Mesodermal cell (in vitro differentiated cells): ENCODE measurements at regions not wholly inside any gene's neighbourhood (a gene's known extent, or its start where the extent isn't known, plus 50 kb on each side); places are given as distances from the start of the nearest gene placed in this dataset.
"Not testable (repeated sequence)": the region's sequence is repeated elsewhere in the genome, so short reads cannot be mapped to it uniquely, and the experiment has no call there.

Experiments
- H3K27ac ChIP-seq: 2 replicates; pipeline ENCODE4 v1.7.0; 2013; ENCODE audit warnings: mild to moderate bottlenecking, low read depth, low read length, moderate library complexity; ENCODE audit not compliant: severe bottlenecking
- H3K36me3 ChIP-seq: 2 replicates; pipeline ENCODE4 v1.7.1; 2013; ENCODE audit warnings: mild to moderate bottlenecking, low read length, moderate library complexity; ENCODE audit not compliant: control insufficient read depth, insufficient read depth
- H3K4me1 ChIP-seq: one replicate; pipeline ENCODE4 v1.7.1; 2013; ENCODE audit warnings: mild to moderate bottlenecking, low read length; ENCODE audit not compliant: insufficient read depth, control insufficient read depth, poor library complexity, severe bottlenecking
- H3K4me3 ChIP-seq: 2 replicates; pipeline ENCODE4 v1.7.0; 2013; ENCODE audit warnings: low read length, control low read depth, mild to moderate bottlenecking; ENCODE audit not compliant: insufficient read depth, poor library complexity, severe bottlenecking; ENCODE audit errors: extremely low read depth
- H3K9me3 ChIP-seq: 2 replicates; pipeline ENCODE4 v1.7.1; 2013; ENCODE audit warnings: mild to moderate bottlenecking, low read length, moderate library complexity; ENCODE audit not compliant: control insufficient read depth
- WGBS, 2 experiments: methylation state at CpG; one replicate each; pipeline ENCODE4 v1.1.5; 2013; ENCODE audit warnings: missing lambda C conversion rate in 2 of 2; ENCODE audit not compliant: insufficient coverage in 2 of 2; 5-methylcytosine and 5-hydroxymethylcytosine counted together

- no peak overlapping the region for H3K27ac ChIP-seq
- no peaks in the 10 kb centered on the region for H3K36me3 ChIP-seq
- peaks cover 53% of the 10 kb centered on the region for H3K9me3 ChIP-seq
- H3K4me1 ChIP-seq, result no peaks in the 10 kb centered on the region
- 67 to 71% methylated on average over 3 to 7 of the region's 7 CpGs for WGBS, 2 experiments
- H3K4me3 ChIP-seq, result no peak overlapping the region
Measured at GRCh38 chr18:14944838-14945237, 196.9 kb downstream of the ANKRD30B start.

- Histone ChIP-seq H3K4me1 (no peaks in the 10 kb centered on the region), H3K4me3 (no peak overlapping the region), H3K9me3 (peaks cover 48% of the 10 kb centered on the region), H3K36me3 (no peaks in the 10 kb centered on the region), H3K27ac (no peak overlapping the region)
- 64% methylated on average over 2 of the region's 4 CpGs; no CpG with 5 or more reads in 1 of the 2 experiments for WGBS, 2 experiments
Measured at GRCh38 chr18:14945286-14945685, 197.3 kb downstream of the ANKRD30B start.

DNA sequence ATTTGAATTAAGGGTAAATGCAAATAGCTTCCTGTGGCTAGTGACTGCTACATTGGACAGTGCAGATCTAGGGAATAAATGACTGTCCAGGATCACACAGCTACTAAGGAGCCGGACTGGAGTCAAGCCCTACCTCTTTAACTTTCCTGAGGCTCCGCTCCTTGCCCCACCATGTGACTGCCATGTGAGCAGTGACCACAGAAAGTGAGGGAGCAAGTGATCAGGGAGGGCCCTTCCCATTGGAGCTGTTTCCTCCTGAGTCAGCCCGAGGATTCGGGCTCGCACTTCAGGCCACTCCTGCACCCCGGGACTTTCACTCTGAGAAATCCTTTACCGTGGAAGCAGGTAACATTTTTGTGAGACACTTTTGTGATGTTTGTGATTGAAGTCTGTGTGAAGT is 198.0 kb downstream of the ANKRD30B start:
- Histone ChIP-seq H3K36me3 (no peaks in the 10 kb centered on the region), H3K4me1 (no peaks in the 10 kb centered on the region), H3K27ac (no peak overlapping the region), H3K4me3 (no peak overlapping the region), H3K9me3 (peaks cover 42% of the 10 kb centered on the region)
- 92 to 94% methylated on average over 2 to 7 of the region's 7 CpGs for WGBS, 2 experiments

DNA sequence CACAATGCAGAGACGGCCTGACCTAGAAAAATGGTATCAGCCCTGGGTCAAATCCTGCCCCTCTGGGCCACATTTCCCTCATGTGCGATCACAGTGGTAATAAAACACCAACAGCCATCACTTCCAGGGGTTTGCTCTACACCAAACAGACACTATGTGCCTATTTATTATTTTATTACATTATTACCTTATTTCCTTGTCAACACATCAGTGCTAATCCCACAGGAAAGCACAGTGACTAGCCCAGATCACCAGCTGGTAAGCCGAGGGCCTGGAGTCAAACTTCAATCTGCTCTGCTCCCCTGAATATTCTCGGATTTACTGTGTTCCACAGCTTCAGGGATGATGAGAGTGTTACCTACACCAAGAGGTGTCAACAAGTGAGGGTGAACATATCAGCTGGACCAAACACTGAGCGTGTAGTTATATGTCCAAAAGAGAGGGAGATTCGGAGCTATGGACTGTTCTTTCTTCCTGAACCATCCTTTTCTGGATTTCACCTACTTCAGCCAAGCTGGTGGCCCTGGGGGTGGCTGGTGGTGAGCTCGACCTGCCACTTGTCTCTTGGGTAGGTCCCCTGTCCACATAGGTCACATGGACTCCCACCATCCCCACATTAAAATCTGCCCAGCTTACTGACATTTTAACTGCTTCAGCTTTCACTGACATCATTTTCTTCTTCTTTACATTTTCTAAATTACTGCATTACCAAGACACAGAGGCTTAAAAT is 198.9 kb downstream of the ANKRD30B start:
- WGBS, 2 experiments, result 38 to 64% methylated on average over 3 to 5 of the region's 7 CpGs
- not testable (repeated sequence) for H3K36me3 ChIP-seq, H3K4me1 ChIP-seq, H3K27ac ChIP-seq, H3K4me3 ChIP-seq
- H3K9me3 ChIP-seq, result peaks cover 47% of the 10 kb centered on the region

DNA sequence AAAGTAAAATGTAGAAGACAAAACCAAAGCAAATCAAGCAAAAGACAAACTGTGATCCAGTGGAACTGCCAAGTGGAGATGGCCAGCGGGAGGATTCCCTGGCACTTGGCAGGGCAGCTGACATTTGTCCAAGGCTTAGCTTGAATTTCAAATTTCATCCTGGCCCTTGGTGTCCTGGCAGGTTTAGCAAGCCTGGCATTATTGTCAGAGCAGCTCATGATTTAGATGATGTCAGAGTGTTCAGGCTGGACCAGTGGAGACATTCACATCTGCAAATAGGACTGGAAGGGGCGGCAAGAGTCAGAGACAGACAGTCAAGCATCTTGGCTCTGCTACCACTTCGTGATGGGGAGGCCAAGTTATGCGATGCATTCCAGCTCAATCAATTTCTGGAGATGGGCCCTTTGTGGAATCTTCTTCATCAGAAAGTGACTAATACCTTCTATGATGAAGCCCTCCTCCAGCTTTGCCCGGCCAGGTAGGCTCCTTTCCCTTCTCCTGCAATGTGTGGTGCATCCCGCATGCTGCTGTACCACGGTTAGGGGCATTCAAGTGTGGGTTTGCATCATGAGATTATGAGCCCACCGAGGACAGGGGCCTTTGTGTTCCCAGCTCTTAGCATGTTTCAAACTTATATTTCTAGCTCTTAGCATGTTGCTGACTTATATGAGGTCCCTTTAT is 199.7 kb downstream of the ANKRD30B start:
- H3K36me3 ChIP-seq, result no peaks in the 10 kb centered on the region
- H3K9me3 ChIP-seq, result peaks cover 45% of the 10 kb centered on the region
- no peaks in the 10 kb centered on the region for H3K4me1 ChIP-seq
- whole genome bisulfite sequencing, 2 experiments, result 62 to 67% methylated on average over 4 to 5 of the region's 8 CpGs
- no peak overlapping the region for H3K27ac ChIP-seq
- H3K4me3 ChIP-seq, result no peak overlapping the region

- no peaks in the 10 kb centered on the region for H3K4me1 ChIP-seq
- no peaks in the 10 kb centered on the region for H3K36me3 ChIP-seq
- no peak overlapping the region for H3K4me3 ChIP-seq
- no peak overlapping the region for H3K27ac ChIP-seq
- H3K9me3 ChIP-seq, result peaks cover 45% of the 10 kb centered on the region
- 44 to 55% methylated on average over 2 of the region's 3 CpGs for WGBS, 2 experiments
Measured at GRCh38 chr18:14948163-14948540, 200.2 kb downstream of the ANKRD30B start.

DNA sequence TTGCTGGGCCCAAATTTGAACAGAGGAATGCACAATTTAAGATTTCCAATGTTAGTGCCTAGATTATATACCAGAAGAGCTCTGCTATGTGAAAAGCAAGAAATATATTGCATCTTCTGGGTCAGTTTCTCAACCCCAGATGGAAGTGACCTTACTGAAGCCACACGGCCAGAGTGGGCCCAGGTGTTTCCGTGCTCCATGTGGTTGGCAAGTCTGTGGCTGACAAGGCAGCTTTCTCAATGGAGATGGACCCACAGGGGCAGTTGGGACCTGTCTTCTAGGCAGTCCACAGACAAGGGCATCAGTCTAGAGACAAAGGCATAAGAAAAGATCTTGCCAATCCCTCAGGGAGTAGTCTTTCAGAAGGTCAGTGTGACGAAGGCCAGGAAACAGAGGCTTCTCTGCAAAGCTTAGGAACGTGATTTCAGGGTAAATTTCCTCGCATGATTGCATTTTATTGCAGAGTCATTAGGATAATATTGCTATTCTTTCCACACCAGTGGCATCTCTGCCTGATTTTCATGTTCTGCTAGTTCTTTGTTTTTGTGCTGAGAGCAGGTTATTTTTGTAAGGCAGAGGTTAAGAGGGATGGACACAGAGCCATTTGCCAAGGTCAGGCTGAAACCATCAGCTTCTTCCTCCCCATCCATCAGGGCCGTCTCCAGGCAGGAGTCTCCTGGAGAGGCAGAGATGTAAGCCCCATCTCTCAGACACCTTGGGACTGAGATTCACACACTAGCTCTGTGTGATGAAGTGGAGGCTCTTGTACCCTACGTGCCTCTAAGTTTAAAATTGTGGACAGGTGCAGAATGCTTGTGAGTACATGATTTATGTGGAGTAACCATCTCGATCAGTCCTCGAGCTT is 202.1 kb downstream of the ANKRD30B start:
- H3K4me3 ChIP-seq, result no peak overlapping the region
- no peaks in the 10 kb centered on the region for H3K36me3 ChIP-seq
- peaks cover 37% of the 10 kb centered on the region for H3K9me3 ChIP-seq
- 58 to 71% methylated on average over 7 of the region's 9 CpGs for WGBS, 2 experiments
- no peak overlapping the region for H3K27ac ChIP-seq
- no peaks in the 10 kb centered on the region for H3K4me1 ChIP-seq

DNA sequence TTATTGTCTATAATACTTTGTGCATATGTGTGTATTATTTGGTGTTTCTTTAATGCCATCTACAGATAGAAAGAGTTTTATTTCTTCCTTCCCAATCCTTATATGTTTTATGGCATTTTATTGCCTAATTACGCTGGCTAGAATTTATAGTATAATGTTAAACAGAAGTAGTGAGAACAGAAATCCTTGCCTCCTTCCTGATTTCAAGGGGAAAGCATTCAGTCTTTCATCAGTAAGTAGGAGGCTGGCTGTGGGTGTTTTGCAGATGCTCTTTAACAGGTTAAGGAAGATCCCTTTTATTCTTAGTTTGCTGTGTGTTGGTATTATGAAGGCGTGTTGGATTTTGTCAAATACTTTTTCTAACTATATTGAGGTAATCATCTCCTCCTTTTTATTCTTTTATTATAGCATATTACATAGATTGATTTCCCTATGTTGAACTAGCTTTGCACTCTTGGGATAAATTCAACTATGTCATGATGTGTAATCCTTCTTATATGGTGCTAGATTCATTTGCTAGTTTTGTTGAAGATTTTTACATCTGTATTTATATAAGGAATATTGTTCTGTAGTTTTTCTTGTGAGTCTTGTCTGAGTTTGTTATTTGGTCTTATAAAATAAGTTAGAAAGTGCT is 204.6 kb downstream of the ANKRD30B start:
- not testable (repeated sequence) for H3K36me3 ChIP-seq, H3K4me1 ChIP-seq, H3K4me3 ChIP-seq, H3K27ac ChIP-seq
- WGBS, 2 experiments, result no CpG with 5 or more reads among the region's 2 CpGs
- H3K9me3 ChIP-seq, result peaks cover 21% of the 10 kb centered on the region

DNA sequence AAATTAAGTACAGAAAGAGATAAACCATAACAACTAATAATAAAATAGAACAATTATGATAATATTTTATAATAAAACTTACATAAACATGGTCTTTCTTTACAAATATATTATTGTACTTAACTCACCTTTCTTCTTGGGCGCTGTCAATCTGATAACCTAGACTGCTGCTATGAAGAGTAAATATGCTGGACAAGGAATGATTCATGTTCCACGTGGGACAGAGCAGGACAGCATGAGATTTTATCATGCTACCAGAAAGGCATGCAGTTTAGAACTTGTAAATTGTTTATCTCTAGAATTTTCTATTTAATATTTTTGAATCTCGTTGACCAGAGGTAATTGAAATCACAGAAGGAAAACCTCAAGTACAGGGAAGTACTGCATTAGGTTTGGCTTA is 210.7 kb downstream of the ANKRD30B start:
- WGBS, 2 experiments, result 80% methylated on average over 1 of the region's 3 CpGs; no CpG with 5 or more reads in 1 of the 2 experiments
- H3K9me3 ChIP-seq, result peaks cover 31% of the 10 kb centered on the region

GRCh38 chr18:14959550-14959949 is 211.6 kb downstream of the ANKRD30B start:
- no peaks in the 10 kb centered on the region for H3K4me1 ChIP-seq
- WGBS, 2 experiments, result 76 to 81% methylated on average over 8 to 10 of the region's 10 CpGs
- peaks cover 38% of the 10 kb centered on the region for H3K9me3 ChIP-seq
- no peaks in the 10 kb centered on the region for H3K36me3 ChIP-seq
- H3K4me3 ChIP-seq, result no peak overlapping the region
- H3K27ac ChIP-seq, result no peak overlapping the region

More for the DNA sequence above, 210.7 kb downstream of the ANKRD30B start:
- H3K27ac ChIP-seq, result no peak overlapping the region
- H3K4me1 ChIP-seq, result no peaks in the 10 kb centered on the region
- H3K36me3 ChIP-seq, result no peaks in the 10 kb centered on the region
- H3K4me3 ChIP-seq, result no peak overlapping the region
